Calu3 (cell line): ENCODE measurements at regions not wholly inside any gene's neighbourhood (a gene's known extent, or its start where the extent isn't known, plus 50 kb on each side); places are given as distances from the start of the nearest gene placed in this dataset.

ENCODE experiments used
- BruUV-seq: library from RNA; stranded (reverse); fragments of 400-500 nt; replicated peaks from 2 replicates; lab custom pipeline; 2021; lab: Mats Ljungman, UMichigan
- CTCF ChIA-PET: fragments of 300-600 bp; sonication (Branson Sonifier 250); formaldehyde crosslinking; loops from one replicate; lab custom pipeline; 2022; ENCODE audit warnings: antibody characterized with exemption; lab: Charles Lee
- DNase-seq: peaks from one replicate; pipeline ENCODE4 v3.0.0; 2022
- H3K27ac Mint-ChIP-seq: one replicate; pipeline ENCODE4 v1.8.0; 2022; ENCODE audit warnings: mixed read lengths; ENCODE audit not compliant: unreplicated experiment
- H3K27me3 Mint-ChIP-seq: one replicate; pipeline ENCODE4 v1.8.0; 2022; ENCODE audit warnings: mixed read lengths; ENCODE audit not compliant: unreplicated experiment
- H3K36me3 Mint-ChIP-seq: one replicate; pipeline ENCODE4 v1.8.0; 2022; ENCODE audit warnings: mild to moderate bottlenecking, moderate library complexity, mixed read lengths; ENCODE audit not compliant: insufficient read depth, unreplicated experiment
- H3K4me1 Mint-ChIP-seq: one replicate; pipeline ENCODE4 v1.8.0; 2022; ENCODE audit warnings: mild to moderate bottlenecking, low read depth, mixed read lengths; ENCODE audit not compliant: unreplicated experiment
- H3K4me3 Mint-ChIP-seq: one replicate; pipeline ENCODE4 v1.8.0; 2022; ENCODE audit warnings: mild to moderate bottlenecking, low read depth, moderate library complexity, mixed read lengths; ENCODE audit not compliant: unreplicated experiment
- H3K9me3 Mint-ChIP-seq: one replicate; pipeline ENCODE4 v1.8.0; 2022; ENCODE audit warnings: low read depth, mixed read lengths; ENCODE audit not compliant: unreplicated experiment
- intact Hi-C: fragments of 100-400 bp; cut with micrococcal nuclease; formaldehyde crosslinking; loops from one replicate; pipeline ENCODE4 v1.10.0; 2022; ENCODE audit not compliant: unreplicated experiment
- TF ChIP-seq, protein P1 (sequence below): fragments of 200-600 bp; IDR thresholded peaks from one replicate; pipeline ENCODE4 v1.8.0; 2022; ENCODE audit warnings: antibody characterized with exemption; ENCODE audit not compliant: unreplicated experiment

DNA sequence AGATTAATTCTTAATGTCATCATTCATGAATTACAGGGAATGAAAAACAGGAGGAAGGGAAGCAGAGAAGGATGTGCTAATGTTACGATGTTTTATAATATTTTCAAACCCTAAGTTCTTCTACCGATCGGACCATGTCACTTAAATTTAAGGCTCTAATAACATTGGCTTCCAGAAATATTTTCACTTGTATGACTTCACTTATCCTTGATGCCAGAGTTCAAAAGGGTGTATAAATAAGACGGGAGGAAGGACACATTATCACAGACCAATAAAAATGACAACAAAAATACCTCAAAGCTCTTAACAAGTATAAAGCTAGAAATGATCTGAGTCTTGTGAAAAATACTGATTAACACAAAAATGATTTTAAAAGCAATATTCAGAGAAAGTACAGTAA lies 370.4 kb upstream of the CITED2 start:
- Mint-ChIP-seq H3K27ac (no peak overlapping the region), H3K9me3 (no peaks in the 10 kb centered on the region), H3K4me1 (peaks cover 23% of the 10 kb centered on the region), H3K4me3 (no peak overlapping the region), H3K36me3 (no peaks in the 10 kb centered on the region), H3K27me3 (no peaks in the 10 kb centered on the region)
- CTCF ChIA-PET = no interaction called here
- intact Hi-C loops = no loop called here
- TF ChIP-seq, protein P1, sequence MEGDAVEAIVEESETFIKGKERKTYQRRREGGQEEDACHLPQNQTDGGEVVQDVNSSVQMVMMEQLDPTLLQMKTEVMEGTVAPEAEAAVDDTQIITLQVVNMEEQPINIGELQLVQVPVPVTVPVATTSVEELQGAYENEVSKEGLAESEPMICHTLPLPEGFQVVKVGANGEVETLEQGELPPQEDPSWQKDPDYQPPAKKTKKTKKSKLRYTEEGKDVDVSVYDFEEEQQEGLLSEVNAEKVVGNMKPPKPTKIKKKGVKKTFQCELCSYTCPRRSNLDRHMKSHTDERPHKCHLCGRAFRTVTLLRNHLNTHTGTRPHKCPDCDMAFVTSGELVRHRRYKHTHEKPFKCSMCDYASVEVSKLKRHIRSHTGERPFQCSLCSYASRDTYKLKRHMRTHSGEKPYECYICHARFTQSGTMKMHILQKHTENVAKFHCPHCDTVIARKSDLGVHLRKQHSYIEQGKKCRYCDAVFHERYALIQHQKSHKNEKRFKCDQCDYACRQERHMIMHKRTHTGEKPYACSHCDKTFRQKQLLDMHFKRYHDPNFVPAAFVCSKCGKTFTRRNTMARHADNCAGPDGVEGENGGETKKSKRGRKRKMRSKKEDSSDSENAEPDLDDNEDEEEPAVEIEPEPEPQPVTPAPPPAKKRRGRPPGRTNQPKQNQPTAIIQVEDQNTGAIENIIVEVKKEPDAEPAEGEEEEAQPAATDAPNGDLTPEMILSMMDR = no peak
- DNase-seq = no peak
- BruUV-seq = no TSS peak

DNA sequence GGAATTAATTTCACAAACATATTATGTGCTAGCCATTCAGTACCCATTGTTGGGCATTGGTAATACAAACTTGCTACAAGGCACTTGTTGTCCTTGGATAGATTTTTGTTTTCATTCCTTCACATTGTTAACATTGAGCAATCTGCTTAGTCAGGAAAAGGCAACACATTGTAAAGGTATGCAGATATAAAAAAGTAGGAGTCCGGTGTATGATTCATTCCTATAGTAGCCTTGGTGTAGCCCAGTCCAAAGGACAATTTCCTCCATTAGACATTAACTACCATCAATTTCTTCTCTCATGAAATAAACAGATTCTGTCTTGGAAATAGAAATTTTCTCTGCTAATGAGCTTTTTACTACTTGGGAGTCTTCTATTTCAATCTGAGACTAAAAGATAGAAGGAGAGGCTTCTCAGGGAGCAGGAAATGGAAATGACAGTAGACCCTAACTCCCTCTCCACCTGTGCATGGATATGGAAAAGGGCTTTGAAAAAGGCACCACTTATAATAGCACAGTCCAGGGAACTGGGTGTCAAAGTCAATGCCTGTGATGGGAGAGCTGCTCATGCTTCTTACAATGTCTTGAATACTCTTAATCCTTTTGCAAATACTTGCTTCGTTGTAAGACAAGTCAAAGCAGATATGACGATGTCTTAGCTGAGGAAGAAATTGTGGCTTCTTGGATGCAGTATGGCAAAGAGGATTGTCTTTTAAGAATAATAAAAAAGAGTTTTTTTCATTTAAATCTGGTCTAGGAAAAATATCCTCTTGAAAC lies 369.4 kb upstream of the CITED2 start:
- no peak for DNase-seq
- CTCF ChIA-PET = no interaction called here
- Mint-ChIP-seq H3K27me3 (no peaks in the 10 kb centered on the region), H3K36me3 (no peaks in the 10 kb centered on the region), H3K9me3 (no peaks in the 10 kb centered on the region), H3K4me3 (no peak overlapping the region), H3K4me1 (peaks cover 20% of the 10 kb centered on the region), H3K27ac (no peak overlapping the region)
- intact Hi-C loops = no loop called here
- no TSS peak for BruUV-seq
- TF ChIP-seq, protein P1 = no peak

DNA sequence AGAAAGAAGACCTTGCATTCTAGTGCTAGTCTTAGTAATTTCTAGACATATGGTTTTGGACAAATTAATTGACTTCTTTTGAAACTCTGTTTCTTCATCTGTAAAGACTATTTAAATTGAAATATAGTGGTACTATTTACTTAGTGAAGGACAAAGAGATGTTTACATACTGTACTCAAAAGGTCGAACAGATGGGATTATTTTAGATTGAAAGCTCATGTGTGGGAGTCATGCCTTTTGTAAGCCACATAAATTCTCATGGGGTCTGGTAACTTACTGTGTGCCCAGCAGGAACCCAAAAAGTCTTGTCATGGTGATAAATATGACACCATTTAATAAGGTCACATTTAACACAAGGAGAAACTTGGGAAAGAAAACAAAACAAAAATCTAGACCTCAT lies 368.2 kb upstream of the CITED2 start:
- no peak overlapping the region for H3K4me3 Mint-ChIP-seq
- CTCF ChIA-PET = no interaction called here
- no peaks in the 10 kb centered on the region for H3K27me3 Mint-ChIP-seq
- TF ChIP-seq, protein P1 = no peak
- no peaks in the 10 kb centered on the region for H3K36me3 Mint-ChIP-seq
- peaks cover 8% of the 10 kb centered on the region for H3K4me1 Mint-ChIP-seq
- no peak overlapping the region for H3K27ac Mint-ChIP-seq
- DNase-seq = no peak
- H3K9me3 Mint-ChIP-seq = no peaks in the 10 kb centered on the region
- no TSS peak for BruUV-seq
- intact Hi-C loops = no loop called here

DNA sequence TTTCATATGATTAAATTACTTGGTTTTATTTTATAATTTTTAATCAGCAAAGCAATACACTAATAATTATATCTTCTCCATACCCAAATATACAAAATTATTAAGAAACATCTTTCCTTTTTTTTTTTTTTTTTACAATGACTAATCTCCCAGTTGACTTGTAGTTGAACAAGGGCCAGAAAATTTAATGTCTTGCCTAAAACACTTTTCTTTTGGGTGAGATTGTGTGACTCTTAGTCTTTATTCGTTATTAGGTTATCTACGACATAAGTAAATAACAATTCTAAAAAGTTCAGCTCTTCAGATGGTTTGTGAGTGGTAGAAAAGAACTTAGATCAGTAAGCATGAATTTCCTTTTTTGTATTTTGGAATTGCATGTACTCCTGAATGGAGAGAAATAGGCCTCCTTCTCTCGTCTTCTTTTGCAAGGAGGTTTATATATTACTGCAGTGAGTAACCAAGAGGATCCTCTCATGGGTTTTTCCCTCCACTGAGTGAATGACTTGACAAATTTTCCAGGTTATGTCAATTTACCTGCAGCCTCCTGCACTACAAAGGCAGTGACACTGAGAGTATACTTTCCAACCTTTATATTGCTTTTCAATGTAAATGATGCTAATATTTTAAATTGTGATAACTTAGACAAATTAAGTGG lies 364.5 kb upstream of the CITED2 start:
- Mint-ChIP-seq H3K9me3 (no peaks in the 10 kb centered on the region), H3K4me3 (no peak overlapping the region), H3K36me3 (no peaks in the 10 kb centered on the region), H3K27me3 (no peaks in the 10 kb centered on the region), H3K4me1 (no peaks in the 10 kb centered on the region), H3K27ac (no peak overlapping the region)
- TF ChIP-seq, protein P1 = no peak
- DNase-seq = no peak
- intact Hi-C loops = no loop called here
- CTCF ChIA-PET = no interaction called here
- no TSS peak for BruUV-seq
